ENCODE measurements at regions not wholly inside any gene's neighbourhood (a gene's known extent, or its start where the extent isn't known, plus 50 kb on each side); places are given as distances from the start of the nearest gene placed in this dataset.
A peak's percentile ranks its signal among the peaks of the same experiment; 100 is the strongest.
"Not testable (repeated sequence)": the region's sequence is repeated elsewhere in the genome, so short reads cannot be mapped to it uniquely, and the experiment has no call there.

DNA sequence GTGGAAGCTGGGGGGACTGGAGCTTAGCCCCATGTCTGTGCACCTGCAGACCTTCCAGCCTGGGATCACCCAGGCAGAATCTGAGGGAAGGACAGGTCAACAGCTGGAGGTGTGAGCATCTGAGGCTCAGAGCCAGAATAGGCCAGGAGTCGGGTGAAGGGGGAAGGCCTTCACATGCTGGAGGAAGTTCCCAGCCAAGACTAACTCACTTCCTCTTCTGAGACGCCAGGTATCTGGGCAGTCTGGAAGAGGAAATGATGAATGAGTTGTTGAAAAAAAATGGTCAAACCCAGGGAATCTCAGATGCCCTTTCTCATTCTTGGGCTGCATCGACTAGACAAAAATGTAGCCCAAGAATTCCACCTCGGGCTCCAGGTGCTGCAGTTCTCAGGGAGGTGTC, 73.6 kb upstream of the TIAM2 start:
- FAIRE-seq (no peak), DNase-seq (ENCODE audit: low spot score) (no peak)

DNA sequence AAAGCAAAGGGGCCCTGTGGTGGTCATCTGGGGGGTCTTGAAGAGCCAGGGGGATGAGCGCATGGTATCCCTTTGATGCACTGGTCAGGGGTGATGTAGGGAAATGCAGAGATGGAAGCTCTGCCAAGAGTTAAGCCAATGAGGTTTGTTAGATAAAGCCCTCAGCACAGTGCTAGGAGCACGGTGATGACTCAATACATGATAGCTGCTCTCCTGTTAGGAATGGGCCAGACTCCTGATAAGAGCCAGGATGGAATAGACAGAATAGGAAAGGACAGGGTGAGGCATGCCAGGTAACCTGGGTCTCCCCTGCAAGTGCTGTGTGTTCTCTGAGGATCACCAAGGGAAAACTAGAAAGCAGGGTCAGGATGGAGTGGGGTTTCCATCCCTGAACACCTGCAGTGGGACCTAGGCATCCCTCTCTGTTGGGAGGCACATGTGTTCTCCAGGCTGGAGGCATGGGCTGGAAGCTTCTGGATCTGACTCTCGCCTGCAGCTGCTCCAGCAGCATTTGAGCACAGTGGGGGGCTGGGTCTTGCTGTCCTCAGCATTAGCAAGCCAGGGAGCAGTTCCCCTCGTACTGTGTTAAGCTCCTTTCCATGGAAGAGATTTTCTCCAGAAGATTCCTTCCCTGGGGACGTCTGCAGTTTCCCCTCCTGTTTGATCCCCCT, 71.8 kb upstream of the TIAM2 start:
- DNase-seq (ENCODE audit: low spot score) (no peak), FAIRE-seq (no peak)

DNA sequence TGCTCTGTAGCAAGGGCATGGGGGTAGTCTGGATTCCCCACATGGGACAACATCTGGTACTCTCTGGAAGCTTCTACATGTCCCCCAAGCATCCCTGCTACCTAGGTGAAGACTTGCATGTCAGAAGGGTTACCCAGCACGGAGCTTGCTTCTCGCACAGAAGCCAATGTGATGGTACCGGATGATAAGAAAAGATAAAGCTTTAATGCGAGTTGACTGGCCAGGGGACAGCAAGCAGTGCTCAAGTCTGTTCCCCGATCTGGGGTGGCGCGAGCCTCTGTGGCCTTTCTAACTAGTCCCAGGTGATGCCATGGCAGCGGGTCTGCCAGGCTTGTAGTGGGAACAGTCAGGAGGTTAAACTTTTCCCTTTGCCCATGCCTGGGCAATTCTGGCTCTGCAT, 70.0 kb upstream of the TIAM2 start:
- DNase-seq (ENCODE audit: low spot score) (no peak), FAIRE-seq (no peak)

DNA sequence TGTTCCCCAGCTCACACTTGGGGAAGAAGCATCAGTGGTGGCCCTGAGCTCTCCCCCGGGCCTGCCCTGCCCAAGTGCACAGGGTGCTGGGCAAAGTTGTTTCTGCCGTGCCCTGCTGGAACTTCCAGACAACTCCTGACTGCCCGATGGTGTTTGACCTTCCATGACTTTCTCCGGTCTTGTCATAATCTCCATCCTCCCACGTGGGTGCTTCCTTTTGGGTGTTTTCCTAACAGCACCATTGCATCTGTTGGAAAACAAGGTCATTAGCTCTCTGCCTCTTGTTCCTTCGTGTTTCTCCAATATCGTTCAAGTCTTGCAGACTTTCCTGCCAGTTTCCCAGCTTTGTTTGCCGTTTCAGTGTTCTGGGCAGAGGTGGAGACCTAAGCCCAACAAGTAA, 68.7 kb upstream of the TIAM2 start:
- no peak for FAIRE-seq
- no peak for DNase-seq (ENCODE audit: low spot score)

DNA sequence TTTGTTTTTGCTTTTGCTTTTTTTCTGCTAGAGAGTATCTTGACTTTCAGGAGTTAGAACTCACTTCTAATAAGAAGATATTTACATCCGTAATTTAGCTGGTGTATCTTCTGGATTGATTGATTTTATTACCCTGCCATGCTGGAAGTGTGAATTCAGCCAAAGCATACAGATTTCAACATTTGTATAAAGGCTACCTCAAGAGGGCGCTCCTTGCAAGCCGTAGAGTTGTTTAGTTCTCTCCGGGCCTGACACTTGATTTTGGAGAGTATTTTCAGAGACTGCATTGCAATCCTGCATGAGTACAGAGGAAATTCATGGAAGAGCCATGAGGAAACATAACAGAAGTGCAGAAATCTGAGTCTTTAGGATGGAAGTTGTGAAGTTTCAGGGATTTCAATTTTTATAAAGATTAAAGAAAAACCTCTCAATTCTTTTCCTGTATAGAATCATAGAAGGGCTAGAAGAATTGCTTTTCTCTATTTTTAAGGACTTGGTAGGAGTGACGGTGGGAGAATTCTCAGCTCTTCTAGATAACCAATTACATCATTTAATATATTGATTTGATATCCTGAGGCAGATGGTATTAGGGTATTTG, 66.7 kb upstream of the TIAM2 start:
- FAIRE-seq (no peak), DNase-seq (ENCODE audit: low spot score) (peak; percentile 68)

DNA sequence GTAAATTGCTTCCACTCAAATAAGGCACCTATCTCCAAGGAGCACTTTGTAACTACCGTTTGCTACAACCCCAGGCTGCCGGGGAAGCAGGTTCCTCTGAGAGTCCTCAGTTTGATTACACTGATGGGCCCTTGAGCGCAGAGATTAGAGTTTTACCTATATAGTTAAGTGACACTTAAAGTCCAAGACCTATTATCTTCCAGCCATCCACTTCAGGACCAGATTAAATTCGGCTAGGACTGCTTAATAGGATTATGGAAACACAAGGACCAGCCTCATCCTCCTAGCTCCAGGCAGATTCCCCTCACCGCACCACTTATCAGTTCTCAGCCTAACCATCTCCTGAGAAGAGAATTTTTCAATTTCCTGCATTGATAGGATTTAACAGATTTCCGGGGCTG, 64.7 kb upstream of the TIAM2 start:
- no peak for FAIRE-seq
- DNase-seq (ENCODE audit: low spot score), result no peak

DNA sequence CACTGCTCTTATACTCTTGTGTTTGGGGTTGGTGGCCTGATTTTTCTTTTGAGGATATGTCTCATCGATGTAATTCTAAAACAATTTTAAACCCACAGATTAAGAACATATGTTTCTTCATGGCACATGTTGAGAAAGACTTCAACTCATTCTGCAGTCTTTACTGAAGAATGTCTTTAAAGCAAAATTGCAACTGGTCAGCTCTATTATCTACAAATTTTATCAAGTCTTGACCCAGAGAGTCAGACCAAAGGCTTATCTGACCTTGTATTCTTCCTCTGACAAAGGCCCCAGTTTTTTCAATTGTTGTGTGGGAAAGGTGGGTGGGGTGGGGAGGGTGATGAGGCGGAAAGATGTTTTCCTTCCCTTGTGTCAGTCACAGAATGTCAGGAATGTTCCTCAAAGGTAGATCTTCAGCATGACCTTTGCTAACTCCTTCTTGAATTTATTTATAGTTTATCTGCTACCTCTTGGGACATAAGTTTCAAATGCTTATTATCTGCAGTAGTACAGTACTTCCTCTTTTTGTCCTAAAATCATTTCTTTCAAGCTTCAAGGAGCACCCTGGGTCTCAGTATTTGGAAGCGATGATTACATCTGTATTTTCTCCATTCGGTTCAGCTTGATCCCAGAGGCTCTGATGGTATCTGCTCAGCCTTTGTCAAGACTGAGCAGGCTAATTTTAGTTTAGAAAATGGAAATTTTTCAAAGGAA, 63.2 kb upstream of the TIAM2 start:
- FAIRE-seq, result no peak
- no peak for DNase-seq (ENCODE audit: low spot score)

DNA sequence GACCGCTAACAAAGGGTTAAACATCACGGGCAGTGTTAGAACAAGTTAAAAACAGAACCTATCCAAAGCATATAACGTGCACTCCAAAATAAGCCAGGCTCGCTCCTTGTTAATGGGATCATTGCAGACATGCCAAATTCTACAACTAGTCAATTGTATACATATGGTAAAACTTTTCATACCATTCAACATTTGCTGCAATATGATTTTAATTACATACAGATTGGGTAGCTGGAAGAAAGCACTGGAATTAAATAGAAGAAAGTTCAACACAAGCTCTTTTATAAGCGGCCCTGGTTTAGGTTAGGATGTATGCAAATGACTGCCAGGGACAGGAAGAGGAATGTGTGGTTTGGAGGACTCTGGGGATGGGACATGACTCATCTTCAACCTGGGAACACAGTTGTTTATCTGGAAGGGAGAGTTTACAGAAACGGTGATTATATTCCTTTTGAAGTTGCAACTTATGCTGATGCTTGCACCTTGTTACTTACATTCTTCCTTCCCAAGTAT, 62.5 kb upstream of the TIAM2 start:
- FAIRE-seq (no peak), DNase-seq (ENCODE audit: low spot score) (peak; percentile 86)

DNA sequence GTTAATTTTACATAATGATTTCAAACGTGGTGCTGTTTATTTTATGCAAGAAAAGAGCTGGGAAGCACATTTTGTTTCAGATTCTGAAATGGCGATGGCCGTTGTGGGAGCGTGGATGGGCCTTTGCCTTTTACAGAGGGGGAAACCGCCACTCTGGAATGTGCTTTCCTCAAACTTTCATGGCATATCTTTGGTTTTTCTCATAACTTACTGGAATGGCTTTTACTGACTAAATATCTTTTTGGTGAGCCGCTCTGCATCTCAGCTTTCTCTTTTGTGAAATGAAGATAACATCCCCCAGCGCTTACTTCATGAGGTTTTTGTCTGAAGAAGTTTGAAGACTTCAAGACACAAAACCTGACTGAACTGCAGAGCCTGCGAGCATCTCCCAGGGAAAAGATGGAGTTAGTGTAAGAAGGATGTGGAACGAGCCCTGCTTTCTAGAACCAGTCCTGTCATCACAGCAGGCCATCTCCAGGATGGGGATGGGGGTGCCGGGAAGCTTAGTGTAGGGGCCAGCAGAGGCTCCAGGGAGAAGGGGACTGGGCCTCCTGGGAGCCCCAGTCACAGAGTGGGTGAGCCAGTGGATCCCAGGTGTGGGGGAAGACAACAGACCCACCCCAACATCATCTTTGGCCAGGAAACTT, 61.8 kb upstream of the TIAM2 start:
- FAIRE-seq (no peak), DNase-seq (ENCODE audit: low spot score) (no peak)

DNA sequence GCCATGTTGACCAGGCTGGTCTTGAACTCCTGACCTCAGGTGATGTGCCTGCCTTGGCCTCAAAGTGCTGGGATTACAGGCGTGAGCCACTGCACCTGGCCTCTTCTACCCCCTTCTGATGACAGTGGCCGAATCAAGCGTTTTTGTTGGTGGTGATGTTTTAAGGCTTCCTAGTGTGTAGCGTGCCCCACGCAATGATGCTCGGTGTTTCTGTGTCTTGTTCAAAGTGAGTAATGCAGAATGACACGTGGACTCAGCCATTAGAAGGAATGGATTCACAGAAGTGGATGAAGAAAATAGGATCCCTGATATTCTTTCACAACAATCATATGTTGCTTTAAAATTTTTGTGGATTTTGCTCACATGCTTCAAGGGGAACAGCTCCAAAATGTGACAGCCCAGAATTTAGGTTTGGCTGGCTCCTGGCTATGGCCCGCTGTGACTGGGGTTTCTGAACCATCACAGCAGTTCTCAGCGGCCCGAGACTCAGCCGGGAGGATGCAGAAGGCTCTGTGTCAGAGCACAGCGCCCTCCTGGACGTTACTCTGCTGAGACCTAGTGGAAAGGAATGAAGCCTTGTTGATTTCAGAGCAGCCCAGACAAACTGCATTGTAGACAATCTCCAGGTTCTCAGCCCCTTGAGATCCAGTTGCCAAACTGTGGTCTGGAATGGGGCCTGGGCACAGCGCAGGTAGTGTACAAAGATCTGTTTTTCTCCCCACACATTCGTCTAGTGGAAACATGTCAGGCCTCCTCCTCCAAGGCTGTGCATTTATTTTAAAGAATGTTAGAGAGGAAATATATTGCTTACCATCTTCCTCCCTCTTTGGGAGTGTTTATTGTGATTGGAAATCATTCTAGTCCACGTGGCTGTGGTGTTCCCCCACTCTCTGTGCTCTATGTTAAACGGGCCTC, 57.6 kb upstream of the TIAM2 start:
- DNase-seq (ENCODE audit: low spot score) (no peak), FAIRE-seq (no peak)

DNA sequence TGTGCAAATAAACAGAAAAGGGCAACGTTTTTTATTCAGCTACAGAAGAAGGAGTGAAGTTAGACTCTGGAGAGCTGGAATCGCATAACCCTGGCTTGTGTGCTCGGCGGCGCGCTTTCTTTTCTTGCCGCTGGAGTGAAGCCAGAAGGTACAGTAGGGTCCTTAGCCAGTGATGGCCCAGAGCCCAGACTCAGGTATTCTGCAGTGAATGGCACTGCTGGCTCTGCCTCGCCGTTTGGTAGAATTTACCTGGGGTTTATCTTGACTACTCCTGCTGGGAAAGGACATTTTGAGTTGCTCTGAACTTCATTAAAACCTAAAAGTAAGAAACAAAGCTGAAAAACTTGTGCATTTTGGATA, 56.9 kb upstream of the TIAM2 start:
- FAIRE-seq, result no peak
- DNase-seq (ENCODE audit: low spot score), result peak; percentile 29

DNA sequence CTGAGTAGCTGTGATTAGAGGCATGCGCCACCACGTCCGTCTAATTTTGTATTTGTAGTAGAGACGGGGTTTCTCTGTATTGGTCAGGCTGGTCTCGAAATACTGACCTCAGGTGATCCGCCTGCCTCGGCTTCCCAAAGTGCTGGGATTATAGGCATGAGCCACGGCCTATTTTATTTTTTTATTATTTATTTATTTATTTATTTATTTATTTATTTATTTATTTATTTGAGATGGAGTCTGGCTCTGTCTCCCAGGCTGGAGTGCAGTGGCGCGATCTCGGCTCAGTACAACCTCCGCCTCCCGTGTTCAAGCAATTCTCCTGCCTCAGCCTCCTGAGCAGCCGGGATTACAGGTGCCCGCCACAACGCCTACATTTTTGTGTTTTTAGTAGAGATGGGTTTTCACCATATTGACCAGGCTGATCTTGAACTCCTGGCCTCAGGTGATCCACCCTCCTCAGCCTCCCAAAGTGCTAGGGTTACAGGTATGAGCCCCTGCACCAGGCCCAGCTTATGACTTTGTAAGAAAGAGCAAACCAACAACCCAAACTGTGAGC, 56.3 kb upstream of the TIAM2 start:
- DNase-seq (ENCODE audit: low spot score); FAIRE-seq: not testable (repeated sequence)

DNA sequence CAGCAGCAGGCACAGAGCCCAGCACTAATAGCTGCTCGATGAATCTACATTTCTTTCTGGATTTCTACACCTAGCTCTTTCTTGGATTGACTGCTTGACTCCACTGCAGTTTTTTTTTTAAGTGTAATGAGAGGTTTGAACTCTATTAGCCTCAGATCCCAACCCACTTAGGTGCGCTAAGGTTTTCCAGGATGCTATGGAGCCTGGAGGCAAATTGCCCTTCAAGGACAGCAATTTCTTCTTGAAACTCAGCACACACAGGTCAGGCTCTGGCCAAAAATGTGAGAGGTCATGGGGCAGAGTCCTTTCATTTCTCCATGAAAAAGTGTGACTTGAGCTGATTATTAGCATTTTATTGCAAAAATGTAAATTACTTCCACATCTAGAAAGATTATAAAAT, 52.3 kb upstream of the TIAM2 start:
- DNase-seq (ENCODE audit: low spot score) (no peak), FAIRE-seq (no peak)

DNA sequence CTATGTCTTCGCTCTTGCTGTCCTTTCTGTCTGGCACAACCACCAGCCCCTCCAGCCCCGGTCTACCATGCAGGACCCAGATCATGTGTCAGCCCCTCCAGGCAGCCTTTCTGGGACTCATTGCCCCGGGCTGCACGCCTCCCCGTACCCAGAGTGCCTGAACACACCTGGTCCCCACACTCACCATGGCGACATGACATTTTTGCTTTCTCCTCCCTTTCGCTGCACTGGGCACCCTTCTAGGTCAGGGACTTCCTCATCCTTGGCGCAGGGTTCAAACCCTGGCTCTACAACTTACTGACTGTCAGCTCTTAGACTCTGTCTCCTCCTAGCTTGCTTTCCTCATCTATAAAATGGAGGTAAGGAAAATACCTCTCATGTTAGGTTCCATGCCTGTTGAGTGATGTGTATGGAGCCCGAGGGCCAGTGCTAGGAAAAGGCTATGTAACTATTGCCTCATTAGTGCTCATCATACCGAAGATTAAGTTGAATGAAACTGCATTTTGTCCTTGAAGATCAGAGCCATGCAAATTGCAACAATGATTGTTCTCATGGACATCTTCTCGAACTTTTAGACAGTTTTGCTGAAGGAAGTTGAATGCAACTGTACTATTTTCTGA, 49.7 kb upstream of the TIAM2 start:
- no peak for FAIRE-seq
- no peak for DNase-seq (ENCODE audit: low spot score)

Measured in urothelium cell line (cell line).